HepG2 (cell line): ENCODE measurements at regions not wholly inside any gene's neighbourhood (a gene's known extent, or its start where the extent isn't known, plus 50 kb on each side); places are given as distances from the start of the nearest gene placed in this dataset.
A peak's percentile ranks its signal among the peaks of the same experiment; 100 is the strongest.

Source experiments
- ATAC-seq: fragments of 200-7000 bp; cut with Tn5 transposase; 3 replicates; pipeline ENCODE4 v1.9.1; 2020; ENCODE audit warnings: mild to moderate bottlenecking, moderate library complexity
- BruUV-seq: library from RNA; stranded (reverse); fragments of 400-500 nt; replicated peaks from 2 replicates; lab custom pipeline; 2021; lab: Mats Ljungman, UMichigan
- CTCF ChIA-PET: fragments of 300-600 bp; formaldehyde crosslinking; extraction: SDS; loops from one replicate; lab custom pipeline; 2021; ENCODE audit warnings: low total read pairs, inconsistent platforms, low intra/inter-chr PET ratio; lab: Yijun Ruan, JAX
- POLR2A ChIA-PET: fragments of 350-600 bp; sonication (Branson Sonifier 250); formaldehyde crosslinking; loops from one replicate; lab custom pipeline; 2020; ENCODE audit warnings: antibody characterized with exemption, inconsistent platforms; lab: Yijun Ruan, JAX
- DNase-seq: peaks from one replicate; pipeline ENCODE4 v3.0.0-alpha.2; 2015; ENCODE audit warnings: low spot score
- FAIRE-seq: peaks from 3 replicates; lab custom pipeline; 2011; peaks lifted over from hg19 to GRCh38; lab: Jason Lieb, UNC
- H2AFZ ChIP-seq: one replicate; pipeline ENCODE4 v1.6.1; 2011; ENCODE audit warnings: low read length, inconsistent platforms
- H3K27ac ChIP-seq: fragments of 300-600 bp; 3 replicates; pipeline ENCODE4 v1.8.0; 2011; ENCODE audit warnings: mixed run types, mild to moderate bottlenecking, mixed read lengths, low read length, inconsistent platforms; ENCODE audit not compliant: insufficient read depth; ENCODE audit errors: extremely low read length
- H3K27me3 ChIP-seq, 2 experiments: fragments of 200-600 bp in 1 of 2; 2 replicates in 1 of 2; 3 replicates in 1 of 2; pipeline versions ENCODE4 v1.6.0 to v1.8.0; 2011; ENCODE audit warnings: low read length in 2 of 2, mild to moderate bottlenecking in 2 of 2, moderate library complexity in 2 of 2, inconsistent platforms in 1 of 2; ENCODE audit not compliant: insufficient read depth in 2 of 2, control insufficient read depth in 1 of 2
- H3K36me3 ChIP-seq, 2 experiments: fragments of 200-600 bp in 1 of 2; replicated peaks in 1 of 2; 2 replicates in 1 of 2; 3 replicates in 1 of 2; pipeline versions ENCODE4 v1.5.1 to v1.8.0; 2011; ENCODE audit warnings: low read length in 2 of 2, inconsistent platforms in 1 of 2; ENCODE audit not compliant: insufficient read depth in 2 of 2, control insufficient read depth in 1 of 2
- H3K4me1 ChIP-seq: 2 replicates; pipeline ENCODE4 v1.5.1; 2012; ENCODE audit warnings: low read length, inconsistent platforms; ENCODE audit not compliant: insufficient read depth
- H3K4me2 ChIP-seq: 2 replicates; pipeline ENCODE4 v1.6.0; 2011; ENCODE audit warnings: low read depth, low read length, inconsistent platforms
- H3K4me3 ChIP-seq, 3 experiments: fragments of 200-600 bp in 1 of 3; sonication (generic), shearing (Covaris generic) in 1 of 3; replicated peaks in 1 of 3; 2 replicates each; pipeline ENCODE4 v1.5.1; 2011 to 2016; ENCODE audit warnings: low read length in 3 of 3, inconsistent platforms in 2 of 3, low read depth in 2 of 3, mild to moderate bottlenecking in 2 of 3, control low read depth in 1 of 3, mixed read lengths in 1 of 3; ENCODE audit not compliant: insufficient read depth in 1 of 3
- H3K79me2 ChIP-seq: one replicate; pipeline ENCODE4 v1.6.1; 2011; ENCODE audit warnings: low read length, inconsistent platforms; ENCODE audit not compliant: insufficient read depth
- H3K9ac ChIP-seq: 2 replicates; pipeline ENCODE4 v1.6.0; 2011; ENCODE audit warnings: mild to moderate bottlenecking, low read depth, low read length, inconsistent platforms; ENCODE audit not compliant: insufficient read depth
- H3K9me3 ChIP-seq: 2 replicates; pipeline ENCODE4 v1.5.1; 2012; ENCODE audit warnings: mild to moderate bottlenecking, low read length
- H4K20me1 ChIP-seq: 2 replicates; pipeline ENCODE4 v1.6.0; 2011; ENCODE audit warnings: inconsistent platforms, mild to moderate bottlenecking, low read length, moderate library complexity; ENCODE audit not compliant: insufficient read depth
- CEBPG ChIP-seq: IDR thresholded peaks from 2 replicates; pipeline ENCODE4 v1.6.1; 2016
- FOXP1 ChIP-seq, 2 experiments: fragments of 450-650 bp in 1 of 2; IDR thresholded peaks; 2 replicates each; pipeline ENCODE4 v1.6.1; 2017 to 2018; ENCODE audit warnings: antibody characterized with exemption in 1 of 2
- KLF15 ChIP-seq: sonication (generic); formaldehyde crosslinking; IDR thresholded peaks from 2 replicates; pipeline ENCODE4 v1.8.1; 2023; ENCODE audit warnings: borderline replicate concordance, mild to moderate bottlenecking, inconsistent platforms, missing genetic modification reagents, mixed read lengths
- NR2F6 ChIP-seq, 2 experiments: IDR thresholded peaks; 2 replicates each; pipeline ENCODE4 v1.6.1; 2016; ENCODE audit warnings: antibody characterized with exemption in 1 of 2, mild to moderate bottlenecking in 1 of 2
- PHB2 ChIP-seq: fragments of 450-650 bp; IDR thresholded peaks from 2 replicates; pipeline ENCODE4 v1.6.1; 2018; ENCODE audit not compliant: partially characterized antibody
- PLRG1 ChIP-seq: fragments of 450-650 bp; conservative IDR thresholded peaks from 2 replicates; pipeline ENCODE4 v1.6.1; 2016
- SCMH1 ChIP-seq: sonication (generic); formaldehyde crosslinking; IDR thresholded peaks from 2 replicates; pipeline ENCODE4 v1.9.0; 2021; ENCODE audit warnings: missing genetic modification reagents, mild to moderate bottlenecking, borderline replicate concordance
- SOX6 ChIP-seq, 2 experiments: fragments of 450-650 bp in 1 of 2; sonication (generic) in 1 of 2; formaldehyde crosslinking in 1 of 2; IDR thresholded peaks; 2 replicates each; pipeline versions ENCODE4 v1.4.0 to v1.6.1; 2017 to 2020; ENCODE audit warnings: antibody characterized with exemption in 1 of 2, mild to moderate bottlenecking in 1 of 2, missing genetic modification reagents in 1 of 2
- SP1 ChIP-seq, 2 experiments: fragments of 450-650 bp in 1 of 2; sonication (generic) in 1 of 2; formaldehyde crosslinking in 1 of 2; IDR thresholded peaks; 2 replicates each; pipeline versions ENCODE4 v1.4.0 to v1.6.1; 2016 to 2020; ENCODE audit warnings: missing genetic modification reagents in 1 of 2
- SRF ChIP-seq: IDR thresholded peaks from 2 replicates; pipeline ENCODE4 v1.6.1; 2011; ENCODE audit warnings: mild to moderate bottlenecking, low read depth, low read length, moderate library complexity
- ZBTB38 ChIP-seq: sonication (generic); formaldehyde crosslinking; IDR thresholded peaks from 2 replicates; pipeline ENCODE4 v1.5.1; 2020; ENCODE audit warnings: mild to moderate bottlenecking, missing genetic modification reagents
- ZKSCAN8 ChIP-seq: IDR thresholded peaks from 2 replicates; pipeline ENCODE4 v1.6.1; 2016; ENCODE audit warnings: borderline replicate concordance, missing genetic modification reagents, missing compliant biosample characterization
- ZNF205 ChIP-seq: IDR thresholded peaks from 2 replicates; pipeline ENCODE4 v1.6.1; 2018; ENCODE audit warnings: missing biosample characterization, missing genetic modification reagents
- ZNF329 ChIP-seq: sonication (generic); formaldehyde crosslinking; IDR thresholded peaks from 2 replicates; pipeline ENCODE4 v1.9.0; 2021; ENCODE audit warnings: low read depth, mild to moderate bottlenecking, missing genetic modification reagents
- ZNF383 ChIP-seq: sonication (generic); formaldehyde crosslinking; IDR thresholded peaks from 2 replicates; pipeline ENCODE4 v1.4.0; 2020; ENCODE audit warnings: missing genetic modification reagents, mild to moderate bottlenecking, borderline replicate concordance
- WGBS: methylation state at CpG from one replicate; pipeline ENCODE4 v1.1.6; 2017; ENCODE audit warnings: low lambda C conversion rate; 5-methylcytosine and 5-hydroxymethylcytosine counted together
- in situ Hi-C: cut with HindIII; loops from 2 replicates; pipeline ENCODE4 v1.10.0; 2017; ENCODE audit warnings: low pct_unique_long_range_greater_than_20kb; ENCODE audit not compliant: extremely low pct_ligation_motif_present
- intact Hi-C: fragments of 100-400 bp; cut with micrococcal nuclease; formaldehyde crosslinking; loops from one replicate; pipeline ENCODE4 v1.10.0; 2022; ENCODE audit not compliant: unreplicated experiment
- TF ChIP-seq, protein P1 (sequence below): sonication (generic); formaldehyde crosslinking; IDR thresholded peaks from 2 replicates; pipeline ENCODE4 v1.5.1; 2020; ENCODE audit warnings: missing genetic modification reagents, mild to moderate bottlenecking, borderline replicate concordance
- TF ChIP-seq, protein P2 (sequence below): fragments of 450-650 bp; IDR thresholded peaks from 2 replicates; pipeline ENCODE4 v1.6.1; 2017
- TF ChIP-seq, protein P3 (sequence below): IDR thresholded peaks from 2 replicates; pipeline ENCODE4 v1.6.1; 2016; ENCODE audit warnings: missing compliant biosample characterization, missing genetic modification reagents, borderline replicate concordance
- TF ChIP-seq, protein P4 (sequence below), 2 experiments: sonication (generic) in 1 of 2; formaldehyde crosslinking in 1 of 2; IDR thresholded peaks; 2 replicates each; pipeline versions ENCODE4 v1.5.1 to v1.6.1; 2011 to 2020; ENCODE audit warnings: borderline replicate concordance in 1 of 2, low read depth in 1 of 2, low read length in 1 of 2, mild to moderate bottlenecking in 1 of 2, missing genetic modification reagents in 1 of 2, moderate library complexity in 1 of 2

DNA sequence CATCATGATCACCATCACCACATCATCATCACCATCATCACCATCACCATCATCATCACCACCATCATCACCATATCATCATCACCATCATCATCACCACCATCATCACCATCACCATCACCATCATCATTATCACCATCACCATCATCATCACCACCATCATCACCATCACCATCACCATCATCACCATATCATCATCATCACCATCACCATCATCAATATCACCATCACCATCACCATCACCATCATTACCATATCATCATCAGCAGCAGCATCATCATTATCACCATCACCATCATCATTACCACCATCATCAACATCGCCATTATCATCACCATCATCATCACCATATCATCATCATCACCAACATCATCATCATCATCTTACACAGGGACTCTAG lies 351.1 kb downstream of the MIAT start:
- Histone ChIP-seq H3K9me3 (no peaks in the 10 kb centered on the region), H4K20me1 (no peaks in the 10 kb centered on the region), H3K4me2 (no peak overlapping the region), H3K4me3 (no peak overlapping the region), H3K9ac (no peak overlapping the region), H2AFZ (no peak overlapping the region), H3K4me1 (no peaks in the 10 kb centered on the region), H3K79me2 (no peaks in the 10 kb centered on the region), H3K36me3 (no peaks in the 10 kb centered on the region), H3K27me3 (peaks cover 0 to under 1% of the 10 kb centered on the region in 2 experiments; a peak in 1 of 5 replicates), H3K27ac (no peak overlapping the region)
- FAIRE-seq: no peak
- intact Hi-C loops (no loop called here), in situ Hi-C loops (no loop called here)
- ChIA-PET POLR2A (no interaction called here), CTCF (no interaction called here)
- no peak for ATAC-seq
- no peak for DNase-seq
- WGBS: 5% methylated on average over 1 of the region's 1 CpG
- no TSS peak for BruUV-seq
- TF ChIP-seq KLF15 (no peak), SP1 (IDR thresholded peaks at IDR 0.05) (peak; percentile 37; the same call in 1 of the 2 replicates), SP1 (CRISPR knock-in tag; IDR thresholded peaks at IDR 0.05) (no peak), NR2F6 (IDR thresholded peaks at IDR 0.05) (no peak), NR2F6 (CRISPR knock-in tag; IDR thresholded peaks at IDR 0.05) (no peak), ZNF383 (CRISPR knock-in tag) (no peak), ZNF329 (no peak), SRF (no peak), SCMH1 (CRISPR knock-in tag) (no peak), FOXP1 (IDR thresholded peaks at IDR 0.05) (0 out of 2 replicates have a peak, but pooled peaks have one; percentile 37), FOXP1 (CRISPR knock-in tag; IDR thresholded peaks at IDR 0.05) (no peak), ZBTB38 (CRISPR knock-in tag) (no peak), ZNF205 (no peak), PLRG1 (peak; percentile 50; the same call in 1 of the 2 replicates), CEBPG (CRISPR knock-in tag) (no peak), PHB2 (peak; percentile 66), ZKSCAN8 (CRISPR knock-in tag) (no peak), SOX6 (IDR thresholded peaks at IDR 0.05) (0 out of 2 replicates have a peak, but pooled peaks have one; percentile 81), SOX6 (CRISPR knock-in tag; IDR thresholded peaks at IDR 0.05) (no peak)
- TF ChIP-seq, protein P1, sequence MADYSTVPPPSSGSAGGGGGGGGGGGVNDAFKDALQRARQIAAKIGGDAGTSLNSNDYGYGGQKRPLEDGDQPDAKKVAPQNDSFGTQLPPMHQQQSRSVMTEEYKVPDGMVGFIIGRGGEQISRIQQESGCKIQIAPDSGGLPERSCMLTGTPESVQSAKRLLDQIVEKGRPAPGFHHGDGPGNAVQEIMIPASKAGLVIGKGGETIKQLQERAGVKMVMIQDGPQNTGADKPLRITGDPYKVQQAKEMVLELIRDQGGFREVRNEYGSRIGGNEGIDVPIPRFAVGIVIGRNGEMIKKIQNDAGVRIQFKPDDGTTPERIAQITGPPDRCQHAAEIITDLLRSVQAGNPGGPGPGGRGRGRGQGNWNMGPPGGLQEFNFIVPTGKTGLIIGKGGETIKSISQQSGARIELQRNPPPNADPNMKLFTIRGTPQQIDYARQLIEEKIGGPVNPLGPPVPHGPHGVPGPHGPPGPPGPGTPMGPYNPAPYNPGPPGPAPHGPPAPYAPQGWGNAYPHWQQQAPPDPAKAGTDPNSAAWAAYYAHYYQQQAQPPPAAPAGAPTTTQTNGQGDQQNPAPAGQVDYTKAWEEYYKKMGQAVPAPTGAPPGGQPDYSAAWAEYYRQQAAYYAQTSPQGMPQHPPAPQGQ (CRISPR knock-in tag): no peak
- TF ChIP-seq, protein P2, sequence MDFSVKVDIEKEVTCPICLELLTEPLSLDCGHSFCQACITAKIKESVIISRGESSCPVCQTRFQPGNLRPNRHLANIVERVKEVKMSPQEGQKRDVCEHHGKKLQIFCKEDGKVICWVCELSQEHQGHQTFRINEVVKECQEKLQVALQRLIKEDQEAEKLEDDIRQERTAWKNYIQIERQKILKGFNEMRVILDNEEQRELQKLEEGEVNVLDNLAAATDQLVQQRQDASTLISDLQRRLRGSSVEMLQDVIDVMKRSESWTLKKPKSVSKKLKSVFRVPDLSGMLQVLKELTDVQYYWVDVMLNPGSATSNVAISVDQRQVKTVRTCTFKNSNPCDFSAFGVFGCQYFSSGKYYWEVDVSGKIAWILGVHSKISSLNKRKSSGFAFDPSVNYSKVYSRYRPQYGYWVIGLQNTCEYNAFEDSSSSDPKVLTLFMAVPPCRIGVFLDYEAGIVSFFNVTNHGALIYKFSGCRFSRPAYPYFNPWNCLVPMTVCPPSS: 0 out of 2 replicates have a peak, but pooled peaks have one; percentile 55
- TF ChIP-seq, protein P3, sequence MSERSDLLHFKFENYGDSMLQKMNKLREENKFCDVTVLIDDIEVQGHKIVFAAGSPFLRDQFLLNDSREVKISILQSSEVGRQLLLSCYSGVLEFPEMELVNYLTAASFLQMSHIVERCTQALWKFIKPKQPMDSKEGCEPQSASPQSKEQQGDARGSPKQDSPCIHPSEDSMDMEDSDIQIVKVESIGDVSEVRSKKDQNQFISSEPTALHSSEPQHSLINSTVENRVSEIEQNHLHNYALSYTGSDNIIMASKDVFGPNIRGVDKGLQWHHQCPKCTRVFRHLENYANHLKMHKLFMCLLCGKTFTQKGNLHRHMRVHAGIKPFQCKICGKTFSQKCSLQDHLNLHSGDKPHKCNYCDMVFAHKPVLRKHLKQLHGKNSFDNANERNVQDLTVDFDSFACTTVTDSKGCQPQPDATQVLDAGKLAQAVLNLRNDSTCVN (CRISPR knock-in tag): no peak
- TF ChIP-seq, protein P4, sequence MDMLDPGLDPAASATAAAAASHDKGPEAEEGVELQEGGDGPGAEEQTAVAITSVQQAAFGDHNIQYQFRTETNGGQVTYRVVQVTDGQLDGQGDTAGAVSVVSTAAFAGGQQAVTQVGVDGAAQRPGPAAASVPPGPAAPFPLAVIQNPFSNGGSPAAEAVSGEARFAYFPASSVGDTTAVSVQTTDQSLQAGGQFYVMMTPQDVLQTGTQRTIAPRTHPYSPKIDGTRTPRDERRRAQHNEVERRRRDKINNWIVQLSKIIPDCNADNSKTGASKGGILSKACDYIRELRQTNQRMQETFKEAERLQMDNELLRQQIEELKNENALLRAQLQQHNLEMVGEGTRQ (IDR thresholded peaks at IDR 0.05; ENCODE audit: low read depth, low read length): no peak
- TF ChIP-seq, protein P4 (CRISPR knock-in tag; IDR thresholded peaks at IDR 0.05; ENCODE audit: borderline replicate concordance): no peak
